ENCODE measurements at regions not wholly inside any gene's neighbourhood (a gene's known extent, or its start where the extent isn't known, plus 50 kb on each side); places are given as distances from the start of the nearest gene placed in this dataset.

DNA sequence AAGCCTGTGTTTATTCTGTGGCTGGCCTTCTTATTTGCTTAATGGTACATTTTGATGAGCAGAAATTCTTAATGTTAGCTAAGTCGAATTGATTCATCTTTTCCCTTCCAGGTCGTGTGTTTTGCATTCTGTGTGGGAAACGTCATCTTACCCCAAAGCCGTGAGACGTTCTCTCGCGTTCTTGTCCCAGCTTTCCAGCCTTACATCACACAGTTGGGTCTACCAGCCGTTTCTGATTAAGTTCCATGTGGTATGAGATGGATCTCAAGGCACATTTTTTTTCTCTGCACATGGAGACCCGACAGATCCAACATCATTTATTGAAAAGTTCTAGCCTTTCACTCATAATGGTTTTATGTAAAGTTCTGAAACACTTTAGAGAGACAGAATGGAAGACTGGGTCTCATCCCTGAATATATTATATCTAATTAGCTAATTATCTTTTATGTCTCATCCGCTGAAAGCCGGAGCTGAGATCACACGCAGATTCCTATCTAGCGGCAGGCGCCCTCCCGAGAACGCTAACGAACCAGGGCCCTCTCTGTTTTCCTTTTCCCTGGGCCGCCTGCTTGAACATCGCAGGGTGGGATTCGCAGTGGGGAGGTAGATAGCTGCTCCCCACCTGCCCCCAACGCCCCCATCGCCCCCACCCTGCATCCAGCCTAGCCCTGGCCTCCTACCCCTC lies 1162.2 kb downstream of the BRD1 start:
- H3K27ac ChIP-seq (ENCODE audit: low read depth, low read length): no peak overlapping the region
- TF ChIP-seq, protein P1, sequence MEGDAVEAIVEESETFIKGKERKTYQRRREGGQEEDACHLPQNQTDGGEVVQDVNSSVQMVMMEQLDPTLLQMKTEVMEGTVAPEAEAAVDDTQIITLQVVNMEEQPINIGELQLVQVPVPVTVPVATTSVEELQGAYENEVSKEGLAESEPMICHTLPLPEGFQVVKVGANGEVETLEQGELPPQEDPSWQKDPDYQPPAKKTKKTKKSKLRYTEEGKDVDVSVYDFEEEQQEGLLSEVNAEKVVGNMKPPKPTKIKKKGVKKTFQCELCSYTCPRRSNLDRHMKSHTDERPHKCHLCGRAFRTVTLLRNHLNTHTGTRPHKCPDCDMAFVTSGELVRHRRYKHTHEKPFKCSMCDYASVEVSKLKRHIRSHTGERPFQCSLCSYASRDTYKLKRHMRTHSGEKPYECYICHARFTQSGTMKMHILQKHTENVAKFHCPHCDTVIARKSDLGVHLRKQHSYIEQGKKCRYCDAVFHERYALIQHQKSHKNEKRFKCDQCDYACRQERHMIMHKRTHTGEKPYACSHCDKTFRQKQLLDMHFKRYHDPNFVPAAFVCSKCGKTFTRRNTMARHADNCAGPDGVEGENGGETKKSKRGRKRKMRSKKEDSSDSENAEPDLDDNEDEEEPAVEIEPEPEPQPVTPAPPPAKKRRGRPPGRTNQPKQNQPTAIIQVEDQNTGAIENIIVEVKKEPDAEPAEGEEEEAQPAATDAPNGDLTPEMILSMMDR (IDR thresholded peaks at IDR 0.05; ENCODE audit: low read depth, low read length, poor library complexity, severe bottlenecking): no peak
- TF ChIP-seq EZH2phosphoT487 (IDR thresholded peaks at IDR 0.05; ENCODE audit: borderline replicate concordance, low read length): no peak
- H3F3A ChIP-seq (ENCODE audit: control insufficient read depth, insufficient read depth): no peaks in the 10 kb centered on the region
- H3K9me3 ChIP-seq (ENCODE audit: control insufficient read depth, insufficient read depth, low read length): peaks cover 6% of the 10 kb centered on the region; the same call in 1 of the 2 replicates
- H3K36me3 ChIP-seq (ENCODE audit: control insufficient read depth, low read length): no peaks in the 10 kb centered on the region
- H3K79me2 ChIP-seq (ENCODE audit: control insufficient read depth, low read length): no peaks in the 10 kb centered on the region
- no peaks in the 10 kb centered on the region for H4K20me1 ChIP-seq (ENCODE audit: control insufficient read depth, insufficient read depth, low read depth, low read length)
- H3K27me3 ChIP-seq (ENCODE audit: control insufficient read depth, low read length): no peaks in the 10 kb centered on the region
- no peak overlapping the region for H3K4me2 ChIP-seq (ENCODE audit: low read length)
- H3K9me2 ChIP-seq (replicated peaks; ENCODE audit: control insufficient read depth, low read length): no peaks in the 10 kb centered on the region
- no peaks in the 10 kb centered on the region for H3K4me1 ChIP-seq (ENCODE audit: control insufficient read depth, low read length)
- no peak overlapping the region for H3K4me3 ChIP-seq (ENCODE audit: low read length)

DNA sequence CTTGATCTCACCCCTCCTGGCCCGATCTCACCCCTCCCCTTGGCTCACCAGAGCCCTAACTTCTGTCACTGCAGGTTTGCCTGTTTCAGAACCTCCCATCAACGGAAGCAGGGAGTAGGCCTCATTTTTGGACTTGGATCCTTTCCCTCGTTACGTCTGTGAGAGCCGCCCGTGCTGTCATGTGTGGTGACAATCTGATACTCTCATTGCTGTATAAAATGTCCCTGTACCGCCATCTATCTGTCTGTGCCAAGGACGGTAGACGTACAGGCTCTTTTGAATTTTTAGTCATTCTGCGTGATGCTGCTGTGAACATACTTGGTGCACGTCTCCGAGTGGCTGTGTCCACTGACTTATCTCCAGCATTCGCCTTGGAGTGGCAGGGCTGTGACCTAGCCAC lies 1163.1 kb downstream of the BRD1 start:
- H3K36me3 ChIP-seq (ENCODE audit: control insufficient read depth, low read length): no peaks in the 10 kb centered on the region
- TF ChIP-seq, protein P1 (IDR thresholded peaks at IDR 0.05; ENCODE audit: low read depth, low read length, poor library complexity, severe bottlenecking): no peak
- no peak for TF ChIP-seq EZH2phosphoT487 (IDR thresholded peaks at IDR 0.05; ENCODE audit: borderline replicate concordance, low read length)
- no peaks in the 10 kb centered on the region for H3K9me2 ChIP-seq (replicated peaks; ENCODE audit: control insufficient read depth, low read length)
- no peak overlapping the region for H3K27ac ChIP-seq (ENCODE audit: low read depth, low read length)
- peaks cover 6% of the 10 kb centered on the region; the same call in 1 of the 2 replicates for H3K9me3 ChIP-seq (ENCODE audit: control insufficient read depth, insufficient read depth, low read length)
- no peak overlapping the region for H3K4me2 ChIP-seq (ENCODE audit: low read length)
- no peaks in the 10 kb centered on the region for H3K4me1 ChIP-seq (ENCODE audit: control insufficient read depth, low read length)
- H3F3A ChIP-seq (ENCODE audit: control insufficient read depth, insufficient read depth): no peaks in the 10 kb centered on the region
- no peaks in the 10 kb centered on the region for H4K20me1 ChIP-seq (ENCODE audit: control insufficient read depth, insufficient read depth, low read depth, low read length)
- no peaks in the 10 kb centered on the region for H3K79me2 ChIP-seq (ENCODE audit: control insufficient read depth, low read length)
- H3K27me3 ChIP-seq (ENCODE audit: control insufficient read depth, low read length): no peaks in the 10 kb centered on the region
- no peak overlapping the region for H3K4me3 ChIP-seq (ENCODE audit: low read length)

DNA sequence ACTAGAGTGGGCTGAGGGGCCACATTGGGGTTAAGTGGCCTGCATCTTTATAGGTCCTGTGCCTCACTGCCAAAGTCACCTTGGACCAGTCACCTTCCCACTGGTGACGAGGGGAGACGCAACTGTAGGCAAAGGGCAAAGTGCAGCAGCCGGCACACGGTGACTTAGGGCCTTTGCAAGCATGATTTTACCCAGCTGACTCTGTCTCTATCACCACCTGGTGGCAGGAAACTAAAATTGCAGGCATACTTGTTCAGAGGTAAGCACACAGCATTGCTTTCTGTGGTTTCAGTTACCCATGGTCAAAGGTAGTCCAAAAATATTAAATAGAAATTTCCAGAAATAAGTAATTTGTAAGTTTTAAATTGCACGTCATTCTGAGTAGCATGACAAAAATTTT lies 1164.4 kb downstream of the BRD1 start:
- no peaks in the 10 kb centered on the region for H3F3A ChIP-seq (ENCODE audit: control insufficient read depth, insufficient read depth)
- peaks cover 6% of the 10 kb centered on the region; the same call in 1 of the 2 replicates for H3K9me3 ChIP-seq (ENCODE audit: control insufficient read depth, insufficient read depth, low read length)
- no peak overlapping the region for H3K27ac ChIP-seq (ENCODE audit: low read depth, low read length)
- H3K4me2 ChIP-seq (ENCODE audit: low read length): no peak overlapping the region
- no peaks in the 10 kb centered on the region for H3K4me1 ChIP-seq (ENCODE audit: control insufficient read depth, low read length)
- H3K4me3 ChIP-seq (ENCODE audit: low read length): no peak overlapping the region
- TF ChIP-seq EZH2phosphoT487 (IDR thresholded peaks at IDR 0.05; ENCODE audit: borderline replicate concordance, low read length): no peak
- TF ChIP-seq, protein P1 (IDR thresholded peaks at IDR 0.05; ENCODE audit: low read depth, low read length, poor library complexity, severe bottlenecking): peak; percentile 61
- H4K20me1 ChIP-seq (ENCODE audit: control insufficient read depth, insufficient read depth, low read depth, low read length): no peaks in the 10 kb centered on the region
- no peaks in the 10 kb centered on the region for H3K9me2 ChIP-seq (replicated peaks; ENCODE audit: control insufficient read depth, low read length)
- no peaks in the 10 kb centered on the region for H3K27me3 ChIP-seq (ENCODE audit: control insufficient read depth, low read length)
- no peaks in the 10 kb centered on the region for H3K36me3 ChIP-seq (ENCODE audit: control insufficient read depth, low read length)
- H3K79me2 ChIP-seq (ENCODE audit: control insufficient read depth, low read length): no peaks in the 10 kb centered on the region
